ENCODE measurements at regions not wholly inside any gene's neighbourhood (a gene's known extent, or its start where the extent isn't known, plus 50 kb on each side); places are given as distances from the start of the nearest gene placed in this dataset.
"Not testable (repeated sequence)": the region's sequence is repeated elsewhere in the genome, so short reads cannot be mapped to it uniquely, and the experiment has no call there.

DNA sequence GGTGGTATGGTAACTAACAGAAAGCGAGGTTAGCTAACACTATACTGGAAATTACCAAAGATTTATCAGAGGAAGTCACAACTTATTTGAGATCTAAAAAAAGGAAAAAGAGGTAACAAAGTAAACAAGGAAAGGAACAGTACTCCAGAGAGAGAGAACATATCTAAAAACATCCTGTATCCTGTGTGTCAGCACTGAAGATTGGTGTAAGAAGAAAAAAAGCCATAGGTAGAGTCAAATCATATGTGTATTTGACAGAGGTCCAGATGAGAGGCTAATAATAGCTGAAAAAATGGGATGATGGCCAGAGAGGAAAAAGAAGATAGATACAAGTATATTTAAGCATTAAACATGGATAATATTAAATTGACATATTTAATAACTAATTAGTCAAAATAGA lies 802.0 kb upstream of the FAM174A start:
- DNase-seq (ENCODE audit: low read depth in 1 of 2, low spot score in 2 of 2); H3K27ac ChIP-seq (ENCODE audit: low read depth, low read length); H3K4ac ChIP-seq (replicated peaks; ENCODE audit: insufficient read length, low read depth, low read length); H3K27me3 ChIP-seq (replicated peaks in 1 of 4; ENCODE audit: control insufficient read depth in 3 of 4, extremely low read depth in 1 of 4, insufficient read depth in 3 of 4, low read length in 3 of 4); H2BK20ac ChIP-seq (ENCODE audit: low read length); H3K9ac ChIP-seq (replicated peaks in 1 of 4; ENCODE audit: extremely low read depth in 1 of 4, low read depth in 3 of 4, low read length in 3 of 4); H3K79me2 ChIP-seq (ENCODE audit: control insufficient read depth in 1 of 2, insufficient read depth in 2 of 2, low read length in 2 of 2); H3K14ac ChIP-seq (ENCODE audit: insufficient read length); H3K56ac ChIP-seq (replicated peaks; ENCODE audit: insufficient read length, low read depth, low read length); H2BK5ac ChIP-seq (ENCODE audit: low read depth, low read length); H4K20me1 ChIP-seq (replicated peaks in 1 of 2; ENCODE audit: control insufficient read depth in 1 of 2, insufficient read depth in 2 of 2, low read length in 2 of 2); H3K23ac ChIP-seq (ENCODE audit: insufficient read length); FAIRE-seq; H3K36me3 ChIP-seq (ENCODE audit: control insufficient read depth in 2 of 4, insufficient read depth in 4 of 4, low read length in 3 of 4); H3K4me2 ChIP-seq (ENCODE audit: insufficient read depth in 1 of 2, low read depth in 2 of 2, low read length in 2 of 2); H3K23me2 ChIP-seq (ENCODE audit: low read depth, low read length); H4K8ac ChIP-seq (ENCODE audit: extremely low read depth, insufficient read depth, low read length); H3K18ac ChIP-seq (ENCODE audit: extremely low read depth, low read length); H2BK120ac ChIP-seq (replicated peaks; ENCODE audit: low read depth, low read length); H2BK15ac ChIP-seq (ENCODE audit: low read length); H3K4me1 ChIP-seq (replicated peaks in 1 of 4; ENCODE audit: control insufficient read depth in 3 of 4, insufficient read depth in 4 of 4, low read length in 3 of 4); H4K5ac ChIP-seq (ENCODE audit: insufficient read length, low read depth, low read length); H3K4me3 ChIP-seq (ENCODE audit: extremely low read depth in 1 of 4, insufficient read depth in 2 of 4, low read depth in 3 of 4, low read length in 4 of 4); H3K9me3 ChIP-seq (ENCODE audit: insufficient read depth in 2 of 2, low read depth in 1 of 2, low read length in 1 of 2); H2BK12ac ChIP-seq (ENCODE audit: low read depth, low read length); H2AFZ ChIP-seq (ENCODE audit: low read length); H2AK5ac ChIP-seq (ENCODE audit: low read depth, low read length); H3K79me1 ChIP-seq (ENCODE audit: low read depth, low read length); POLR2A ChIA-PET (ENCODE audit: partially characterized antibody); CTCF ChIA-PET (ENCODE audit: partially characterized antibody); H4K91ac ChIP-seq (replicated peaks; ENCODE audit: insufficient read length, low read length): not testable (repeated sequence)
- WGBS, 2 experiments (ENCODE audit: extremely low coverage in 1 of 2, insufficient coverage in 1 of 2, insufficient read length in 1 of 2, insufficient replicate concordance in 2 of 2, low coverage in 1 of 2, low lambda C conversion rate in 2 of 2, missing lambda C conversion rate in 1 of 2) = no CpG with 5 or more reads among the region's 1 CpG

- H3K9ac ChIP-seq (replicated peaks in 1 of 4; ENCODE audit: extremely low read depth in 1 of 4, low read depth in 3 of 4, low read length in 3 of 4); H2BK5ac ChIP-seq (ENCODE audit: low read depth, low read length); H3K4ac ChIP-seq (replicated peaks; ENCODE audit: insufficient read length, low read depth, low read length); H2BK20ac ChIP-seq (ENCODE audit: low read length); H4K8ac ChIP-seq (ENCODE audit: extremely low read depth, insufficient read depth, low read length); POLR2A ChIA-PET (ENCODE audit: partially characterized antibody); DNase-seq (ENCODE audit: low read depth in 1 of 2, low spot score in 2 of 2); H2BK12ac ChIP-seq (ENCODE audit: low read depth, low read length); H3K23ac ChIP-seq (ENCODE audit: insufficient read length); H2AK5ac ChIP-seq (ENCODE audit: low read depth, low read length); H3K4me3 ChIP-seq (ENCODE audit: extremely low read depth in 1 of 4, insufficient read depth in 2 of 4, low read depth in 3 of 4, low read length in 4 of 4); H3K9me3 ChIP-seq (ENCODE audit: insufficient read depth in 2 of 2, low read depth in 1 of 2, low read length in 1 of 2); H3K36me3 ChIP-seq (ENCODE audit: control insufficient read depth in 2 of 4, insufficient read depth in 4 of 4, low read length in 3 of 4); H2BK15ac ChIP-seq (ENCODE audit: low read length); H3K18ac ChIP-seq (ENCODE audit: extremely low read depth, low read length); H2BK120ac ChIP-seq (replicated peaks; ENCODE audit: low read depth, low read length); H2AFZ ChIP-seq (ENCODE audit: low read length); H3K14ac ChIP-seq (ENCODE audit: insufficient read length); CTCF ChIA-PET (ENCODE audit: partially characterized antibody); H3K27me3 ChIP-seq (replicated peaks in 1 of 4; ENCODE audit: control insufficient read depth in 3 of 4, extremely low read depth in 1 of 4, insufficient read depth in 3 of 4, low read length in 3 of 4); H4K5ac ChIP-seq (ENCODE audit: insufficient read length, low read depth, low read length); H3K4me2 ChIP-seq (ENCODE audit: insufficient read depth in 1 of 2, low read depth in 2 of 2, low read length in 2 of 2); H3K56ac ChIP-seq (replicated peaks; ENCODE audit: insufficient read length, low read depth, low read length); H4K91ac ChIP-seq (replicated peaks; ENCODE audit: insufficient read length, low read length); H3K4me1 ChIP-seq (replicated peaks in 1 of 4; ENCODE audit: control insufficient read depth in 3 of 4, insufficient read depth in 4 of 4, low read length in 3 of 4); H3K27ac ChIP-seq (ENCODE audit: low read depth, low read length); FAIRE-seq; H4K20me1 ChIP-seq (replicated peaks in 1 of 2; ENCODE audit: control insufficient read depth in 1 of 2, insufficient read depth in 2 of 2, low read length in 2 of 2); H3K79me2 ChIP-seq (ENCODE audit: control insufficient read depth in 1 of 2, insufficient read depth in 2 of 2, low read length in 2 of 2); H3K79me1 ChIP-seq (ENCODE audit: low read depth, low read length); H3K23me2 ChIP-seq (ENCODE audit: low read depth, low read length): not testable (repeated sequence)
- WGBS, 2 experiments (ENCODE audit: extremely low coverage in 1 of 2, insufficient coverage in 1 of 2, insufficient read length in 1 of 2, insufficient replicate concordance in 2 of 2, low coverage in 1 of 2, low lambda C conversion rate in 2 of 2, missing lambda C conversion rate in 1 of 2) = 86% methylated on average over 2 of the region's 4 CpGs; no CpG with 5 or more reads in 1 of the 2 experiments
Measured at GRCh38 chr5:99730653-99731052, 801.8 kb upstream of the CHD1 start.

Data from H1 (cell line).